SK-N-SH (cell line): ENCODE measurements at regions not wholly inside any gene's neighbourhood (a gene's known extent, or its start where the extent isn't known, plus 50 kb on each side); places are given as distances from the start of the nearest gene placed in this dataset.

ENCODE experiments used
- CTCF ChIA-PET: fragments of 300-600, 350-600 bp; formaldehyde crosslinking; extraction: SDS; loops from one replicate; lab custom pipeline; 2021; lab: Yijun Ruan, JAX
- POLR2A ChIA-PET: fragments of 350-600 bp; sonication (Branson Sonifier 250); formaldehyde crosslinking; extraction: SDS; loops from one replicate; lab custom pipeline; 2020; ENCODE audit warnings: antibody characterized with exemption, inconsistent platforms; lab: Yijun Ruan, JAX
- DNase-seq: peaks from one replicate; pipeline ENCODE4 v3.0.0; 2012
- H2AFZ ChIP-seq: fragments of 200-600 bp; sonication (generic); 2 replicates; pipeline ENCODE4 v1.8.1; 2016; ENCODE audit warnings: antibody characterized with exemption, mild to moderate bottlenecking, low read depth
- H3F3A ChIP-seq: fragments of 200-600 bp; sonication (generic); replicated peaks from 2 replicates; pipeline ENCODE3; 2016; ENCODE audit warnings: antibody characterized with exemption, mild to moderate bottlenecking; ENCODE audit not compliant: insufficient read depth
- H3K27ac ChIP-seq, 2 experiments: fragments of 200-500 bp in 1 of 2; fragments of 200-600 bp in 1 of 2; sonication (Bioruptor generic) in 1 of 2; sonication (generic), shearing (Covaris generic) in 1 of 2; 2 replicates each; pipeline versions ENCODE4 v1.5.1 to v1.6.1; 2014 to 2016; ENCODE audit warnings: low read depth in 2 of 2, inconsistent platforms in 1 of 2, low read length in 1 of 2, mild to moderate bottlenecking in 1 of 2, mixed read lengths in 1 of 2
- H3K27me3 ChIP-seq: fragments of 200-600 bp; sonication (generic), shearing (Covaris generic); 2 replicates; pipeline ENCODE4 v1.6.1; 2016; ENCODE audit warnings: mixed run types; ENCODE audit not compliant: insufficient read depth
- H3K36me3 ChIP-seq, 2 experiments: fragments of 200-500 bp in 1 of 2; fragments of 200-600 bp in 1 of 2; sonication (Bioruptor generic) in 1 of 2; sonication (generic) in 1 of 2; replicated peaks in 1 of 2; 2 replicates each; pipeline versions ENCODE3 to v1.5.1; 2014 to 2016; ENCODE audit warnings: low read length in 1 of 2, mild to moderate bottlenecking in 1 of 2; ENCODE audit not compliant: insufficient read depth in 2 of 2, control insufficient read depth in 1 of 2
- H3K4me1 ChIP-seq, 2 experiments: fragments of 200-500 bp in 1 of 2; fragments of 200-600 bp in 1 of 2; sonication (Bioruptor generic) in 1 of 2; sonication (generic), shearing (Covaris generic) in 1 of 2; 2 replicates each; pipeline versions ENCODE4 v1.5.1 to v1.6.1; 2014 to 2016; ENCODE audit warnings: low read depth in 1 of 2, low read length in 1 of 2, mixed run types in 1 of 2; ENCODE audit not compliant: insufficient read depth in 2 of 2, control insufficient read depth in 1 of 2
- H3K4me2 ChIP-seq: fragments of 200-600 bp; sonication (generic), shearing (Covaris generic); 2 replicates; pipeline ENCODE4 v1.6.1; 2017; ENCODE audit warnings: mixed run types
- H3K4me3 ChIP-seq, 2 experiments: fragments of 200-500 bp in 1 of 2; fragments of 200-600 bp in 1 of 2; sonication (Bioruptor generic) in 1 of 2; sonication (generic), shearing (Covaris generic) in 1 of 2; 2 replicates each; pipeline versions ENCODE4 v1.5.1 to v1.8.1; 2014 to 2016; ENCODE audit warnings: low read depth in 2 of 2, inconsistent platforms in 1 of 2, low read length in 1 of 2, mild to moderate bottlenecking in 1 of 2, mixed read lengths in 1 of 2, moderate library complexity in 1 of 2
- H3K79me2 ChIP-seq: fragments of 200-600 bp; sonication (generic); 2 replicates; pipeline ENCODE4 v1.8.1; 2017; ENCODE audit warnings: mild to moderate bottlenecking; ENCODE audit not compliant: insufficient read depth
- H3K9ac ChIP-seq: fragments of 200-600 bp; sonication (generic); 2 replicates; pipeline ENCODE4 v1.6.1; 2017; ENCODE audit warnings: mixed run types
- H3K9me2 ChIP-seq: fragments of 200-600 bp; sonication (generic); 2 replicates; pipeline ENCODE4 v1.6.1; 2017; ENCODE audit warnings: mixed run types
- H3K9me3 ChIP-seq: fragments of 200-600 bp; sonication (generic); 2 replicates; pipeline ENCODE4 v1.6.1; 2017; ENCODE audit warnings: mixed run types, mild to moderate bottlenecking, moderate library complexity
- H4K20me1 ChIP-seq: fragments of 200-600 bp; sonication (generic); 2 replicates; pipeline ENCODE4 v1.6.1; 2017; ENCODE audit warnings: mild to moderate bottlenecking, mixed run types; ENCODE audit not compliant: insufficient read depth
- GABPA ChIP-seq: IDR thresholded peaks from 2 replicates; pipeline ENCODE4 v1.4.0; 2012; ENCODE audit warnings: low read depth, mild to moderate bottlenecking
- MEF2A ChIP-seq: IDR thresholded peaks from 2 replicates; pipeline ENCODE4 v1.4.0; 2012; ENCODE audit warnings: low read depth, borderline replicate concordance
- MXI1 ChIP-seq: IDR thresholded peaks from 2 replicates; pipeline ENCODE4 v1.6.1; 2012; ENCODE audit warnings: mild to moderate bottlenecking, low read depth, low read length, improper control_type of control experiment
- POLR2AphosphoS5 ChIP-seq: IDR thresholded peaks from 2 replicates; pipeline ENCODE4 v1.6.1; 2012; ENCODE audit warnings: low read depth, low read length
- RFX5 ChIP-seq: IDR thresholded peaks from 2 replicates; pipeline ENCODE4 v1.6.1; 2012; ENCODE audit warnings: mild to moderate bottlenecking, improper control_type of control experiment, low read length
- SIN3A ChIP-seq: IDR thresholded peaks from 2 replicates; pipeline ENCODE4 v1.6.1; 2012; ENCODE audit warnings: low read depth, mild to moderate bottlenecking, low read length, moderate library complexity, borderline replicate concordance
- TCF12 ChIP-seq: IDR thresholded peaks from 2 replicates; pipeline ENCODE4 v1.4.0; 2012
- WGBS: methylation state at CpG from one replicate; pipeline ENCODE4 v1.1.6; 2017; ENCODE audit warnings: low lambda C conversion rate; 5-methylcytosine and 5-hydroxymethylcytosine counted together
- TF ChIP-seq, protein P1 (sequence below): IDR thresholded peaks from 2 replicates; pipeline ENCODE4 v1.4.0; 2012; ENCODE audit warnings: low read depth
- TF ChIP-seq, protein P2 (sequence below): fragments of 150-350 bp; IDR thresholded peaks from 2 replicates; pipeline ENCODE4 v1.6.1; 2017; ENCODE audit warnings: antibody characterized with exemption, low read length, low read depth, borderline replicate concordance
- TF ChIP-seq, protein P3 (sequence below): fragments of 150-350 bp; IDR thresholded peaks from 2 replicates; pipeline ENCODE4 v1.6.1; 2016; ENCODE audit warnings: mild to moderate bottlenecking, low read depth, low read length

DNA sequence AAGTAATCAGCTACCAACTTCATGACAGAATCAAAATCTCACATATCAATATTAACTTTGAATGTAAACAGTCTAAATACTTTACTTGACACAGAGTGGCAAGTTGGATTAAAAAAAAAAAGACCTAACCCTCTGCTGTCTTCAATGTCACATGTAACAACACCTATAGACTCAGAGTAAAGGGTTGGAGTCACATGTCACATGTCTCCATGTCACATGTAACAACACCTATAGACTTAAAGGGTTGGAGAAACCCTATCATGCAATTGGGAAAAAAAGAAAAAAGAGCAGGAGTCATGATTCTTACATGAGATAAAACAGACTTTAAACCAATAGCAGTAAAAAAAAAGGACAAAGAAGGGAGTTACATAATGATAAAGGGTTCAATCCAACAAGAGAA, 665.3 kb upstream of the LRRTM1 start:
- TF ChIP-seq POLR2AphosphoS5: no peak
- TF ChIP-seq MEF2A: no peak
- TF ChIP-seq MXI1: no peak
- no peak for TF ChIP-seq TCF12
- TF ChIP-seq RFX5: no peak
- TF ChIP-seq SIN3A: no peak
- H3F3A ChIP-seq: no peaks in the 10 kb centered on the region
- H3K4me2 ChIP-seq: no peak overlapping the region
- H3K4me3 ChIP-seq: no peak overlapping the region
- H3K27ac ChIP-seq: no peak overlapping the region
- H4K20me1 ChIP-seq: no peaks in the 10 kb centered on the region
- no peak overlapping the region for H3K9ac ChIP-seq
- H3K4me1 ChIP-seq: no peaks in the 10 kb centered on the region
- CTCF ChIA-PET: no interaction called here
- H3K27me3 ChIP-seq: no peaks in the 10 kb centered on the region
- peaks cover 5% of the 10 kb centered on the region; the same call in 1 of the 2 replicates for H3K9me3 ChIP-seq
- POLR2A ChIA-PET: no interaction called here
- no peaks in the 10 kb centered on the region for H3K79me2 ChIP-seq
- H3K9me2 ChIP-seq: no peaks in the 10 kb centered on the region
- DNase-seq: no peak
- no peaks in the 10 kb centered on the region for H3K36me3 ChIP-seq
- H2AFZ ChIP-seq: no peak overlapping the region

DNA sequence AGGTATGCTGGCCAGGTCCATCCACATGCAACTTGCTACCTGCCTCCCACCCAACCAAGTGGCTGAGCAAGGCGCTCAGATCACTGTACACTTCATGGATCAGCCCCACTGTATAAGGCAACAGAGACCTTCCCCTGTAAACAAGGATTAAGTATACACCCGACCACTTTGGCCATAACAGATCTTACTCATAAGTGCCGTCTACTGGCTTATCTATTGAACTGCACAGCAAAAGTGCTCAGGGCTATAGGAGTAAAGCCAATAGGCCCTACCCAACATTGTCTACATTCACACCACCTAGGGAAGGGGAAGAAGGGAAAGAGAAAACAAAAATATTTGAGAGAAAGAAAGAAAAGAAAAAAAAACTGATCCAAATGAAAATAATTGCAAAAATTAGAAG, 663.9 kb upstream of the LRRTM1 start:
- POLR2A ChIA-PET: no interaction called here
- H3K4me3 ChIP-seq: no peak overlapping the region
- no peak for DNase-seq

More for the DNA sequence above, 663.9 kb upstream of the LRRTM1 start:
- H3K79me2 ChIP-seq: no peaks in the 10 kb centered on the region
- H3K9ac ChIP-seq: no peak overlapping the region
- no peak overlapping the region for H3K27ac ChIP-seq
- 0% methylated on average over 3 of the region's 3 CpGs for WGBS
- no peaks in the 10 kb centered on the region for H4K20me1 ChIP-seq
- no peaks in the 10 kb centered on the region for H3K9me2 ChIP-seq
- CTCF ChIA-PET: no interaction called here
- H3K9me3 ChIP-seq: peaks cover 5% of the 10 kb centered on the region; the same call in 1 of the 2 replicates
- no peaks in the 10 kb centered on the region for H3K36me3 ChIP-seq
- no peak overlapping the region for H3K4me2 ChIP-seq
- H2AFZ ChIP-seq: no peak overlapping the region
- TF ChIP-seq TCF12 (no peak), RFX5 (no peak), GABPA (no peak)
- TF ChIP-seq, protein P1, sequence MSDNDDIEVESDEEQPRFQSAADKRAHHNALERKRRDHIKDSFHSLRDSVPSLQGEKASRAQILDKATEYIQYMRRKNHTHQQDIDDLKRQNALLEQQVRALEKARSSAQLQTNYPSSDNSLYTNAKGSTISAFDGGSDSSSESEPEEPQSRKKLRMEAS: no peak
- TF ChIP-seq, protein P2, sequence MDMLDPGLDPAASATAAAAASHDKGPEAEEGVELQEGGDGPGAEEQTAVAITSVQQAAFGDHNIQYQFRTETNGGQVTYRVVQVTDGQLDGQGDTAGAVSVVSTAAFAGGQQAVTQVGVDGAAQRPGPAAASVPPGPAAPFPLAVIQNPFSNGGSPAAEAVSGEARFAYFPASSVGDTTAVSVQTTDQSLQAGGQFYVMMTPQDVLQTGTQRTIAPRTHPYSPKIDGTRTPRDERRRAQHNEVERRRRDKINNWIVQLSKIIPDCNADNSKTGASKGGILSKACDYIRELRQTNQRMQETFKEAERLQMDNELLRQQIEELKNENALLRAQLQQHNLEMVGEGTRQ: no peak
- TF ChIP-seq, protein P3, sequence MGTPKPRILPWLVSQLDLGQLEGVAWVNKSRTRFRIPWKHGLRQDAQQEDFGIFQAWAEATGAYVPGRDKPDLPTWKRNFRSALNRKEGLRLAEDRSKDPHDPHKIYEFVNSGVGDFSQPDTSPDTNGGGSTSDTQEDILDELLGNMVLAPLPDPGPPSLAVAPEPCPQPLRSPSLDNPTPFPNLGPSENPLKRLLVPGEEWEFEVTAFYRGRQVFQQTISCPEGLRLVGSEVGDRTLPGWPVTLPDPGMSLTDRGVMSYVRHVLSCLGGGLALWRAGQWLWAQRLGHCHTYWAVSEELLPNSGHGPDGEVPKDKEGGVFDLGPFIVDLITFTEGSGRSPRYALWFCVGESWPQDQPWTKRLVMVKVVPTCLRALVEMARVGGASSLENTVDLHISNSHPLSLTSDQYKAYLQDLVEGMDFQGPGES: no peak
- H3K27me3 ChIP-seq: no peaks in the 10 kb centered on the region
- no peaks in the 10 kb centered on the region for H3F3A ChIP-seq
- no peaks in the 10 kb centered on the region for H3K4me1 ChIP-seq
